HEK293T (cell line): ENCODE measurements at regions not wholly inside any gene's neighbourhood (a gene's known extent, or its start where the extent isn't known, plus 50 kb on each side); places are given as distances from the start of the nearest gene placed in this dataset.
A peak's percentile ranks its signal among the peaks of the same experiment; 100 is the strongest.
"Not testable (repeated sequence)": the region's sequence is repeated elsewhere in the genome, so short reads cannot be mapped to it uniquely, and the experiment has no call there.

Experiments used
- CTCF ChIA-PET: fragments of 350-600 bp; formaldehyde crosslinking; extraction: SDS; loops from one replicate; lab custom pipeline; 2021; ENCODE audit warnings: antibody characterized with exemption, inconsistent platforms; lab: Yijun Ruan, JAX
- POLR2A ChIA-PET: fragments of 350-600 bp; formaldehyde crosslinking; extraction: SDS; loops from one replicate; lab custom pipeline; 2020; ENCODE audit warnings: antibody characterized with exemption, inconsistent platforms; lab: Yijun Ruan, JAX
- DNase-seq: peaks from one replicate; pipeline ENCODE4 v3.0.0; 2012; ENCODE audit warnings: mixed read lengths; ENCODE audit errors: extremely low spot score
- ARNT ChIP-seq: fragments of 450-650 bp; IDR thresholded peaks from 2 replicates; pipeline ENCODE4 v1.6.1; 2017; ENCODE audit warnings: mild to moderate bottlenecking
- BHLHE40 ChIP-seq: fragments of 450-650 bp; IDR thresholded peaks from 2 replicates; pipeline ENCODE4 v1.6.1; 2016; ENCODE audit warnings: mild to moderate bottlenecking, moderate library complexity, borderline replicate concordance
- CTBP1 ChIP-seq: fragments of 450-650 bp; IDR thresholded peaks from 2 replicates; pipeline ENCODE4 v1.6.1; 2016; ENCODE audit warnings: borderline replicate concordance
- ELF4 ChIP-seq: fragments of 450-650 bp; IDR thresholded peaks from 2 replicates; pipeline ENCODE4 v1.6.1; 2017; ENCODE audit warnings: antibody characterized with exemption
- FOXA1 ChIP-seq: fragments of 450-650 bp; IDR thresholded peaks from 2 replicates; pipeline ENCODE4 v1.6.1; 2016; ENCODE audit warnings: mild to moderate bottlenecking
- FOXK2 ChIP-seq: fragments of 450-650 bp; IDR thresholded peaks from 2 replicates; pipeline ENCODE4 v1.6.1; 2016; ENCODE audit warnings: mild to moderate bottlenecking
- FOXM1 ChIP-seq: fragments of 450-650 bp; IDR thresholded peaks from 2 replicates; pipeline ENCODE4 v1.6.1; 2017; ENCODE audit warnings: mild to moderate bottlenecking, borderline replicate concordance
- L3MBTL2 ChIP-seq: fragments of 450-650 bp; conservative IDR thresholded peaks from 2 replicates; pipeline ENCODE4 v1.6.1; 2016; ENCODE audit warnings: mild to moderate bottlenecking
- LEF1 ChIP-seq: fragments of 450-650 bp; IDR thresholded peaks from 2 replicates; pipeline ENCODE4 v1.6.1; 2017; ENCODE audit warnings: mild to moderate bottlenecking, borderline replicate concordance
- NFRKB ChIP-seq: fragments of 450-650 bp; IDR thresholded peaks from 2 replicates; pipeline ENCODE4 v1.6.1; 2016; ENCODE audit warnings: mild to moderate bottlenecking, moderate library complexity
- SP1 ChIP-seq: fragments of 450-650 bp; IDR thresholded peaks from 2 replicates; pipeline ENCODE4 v1.6.1; 2017
- TARDBP ChIP-seq: fragments of 450-650 bp; IDR thresholded peaks from 2 replicates; pipeline ENCODE4 v1.6.1; 2016
- TF ChIP-seq, protein P1 (sequence below): fragments of 450-650 bp; IDR thresholded peaks from 2 replicates; pipeline ENCODE4 v1.6.1; 2016

DNA sequence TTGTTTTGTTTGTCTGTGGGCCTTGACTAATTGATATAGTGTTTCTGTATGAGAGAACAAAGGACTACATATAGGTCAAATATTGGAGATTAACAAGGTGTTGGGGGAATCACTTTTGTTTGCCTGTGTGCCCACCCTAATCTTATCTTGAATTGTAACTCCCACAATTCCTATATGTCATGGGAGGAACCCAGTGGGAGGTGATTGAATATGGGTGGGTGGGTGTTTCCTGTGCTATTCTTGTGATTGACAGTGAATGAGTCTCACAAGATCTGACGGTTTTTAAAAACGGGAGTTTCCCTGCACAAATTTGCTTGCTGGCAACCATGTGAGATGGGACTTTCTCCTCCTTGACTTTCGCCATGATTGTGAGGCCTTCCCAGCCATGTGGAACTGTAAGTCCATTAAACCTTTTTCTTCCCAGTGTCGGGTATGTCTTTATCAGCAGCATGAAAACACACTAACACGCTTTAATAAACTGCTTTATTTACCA, 64.9 kb upstream of the HSPB3 start:
- CTCF ChIA-PET: interaction anchor here (0.7 kb wide), 1 partner anchor 1378 kb away, joined by 4 read pairs; no protein-coding TSS in a partner anchor
- no peak for DNase-seq
- POLR2A ChIA-PET: interaction anchor here (1.4 kb wide), 1 partner anchor 81 kb away, joined by 4 read pairs; the partner anchor contains the start of gene ARL15
- TF ChIP-seq, protein P1, sequence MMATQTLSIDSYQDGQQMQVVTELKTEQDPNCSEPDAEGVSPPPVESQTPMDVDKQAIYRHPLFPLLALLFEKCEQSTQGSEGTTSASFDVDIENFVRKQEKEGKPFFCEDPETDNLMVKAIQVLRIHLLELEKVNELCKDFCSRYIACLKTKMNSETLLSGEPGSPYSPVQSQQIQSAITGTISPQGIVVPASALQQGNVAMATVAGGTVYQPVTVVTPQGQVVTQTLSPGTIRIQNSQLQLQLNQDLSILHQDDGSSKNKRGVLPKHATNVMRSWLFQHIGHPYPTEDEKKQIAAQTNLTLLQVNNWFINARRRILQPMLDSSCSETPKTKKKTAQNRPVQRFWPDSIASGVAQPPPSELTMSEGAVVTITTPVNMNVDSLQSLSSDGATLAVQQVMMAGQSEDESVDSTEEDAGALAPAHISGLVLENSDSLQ: peak; percentile 95
- no peak for TF ChIP-seq FOXA1
- TF ChIP-seq L3MBTL2: peak; percentile 60; the same call in 1 of the 2 replicates

- POLR2A ChIA-PET: interaction anchor here (1.4 kb wide), 1 partner anchor 80 kb away, joined by 4 read pairs; the partner anchor contains the start of gene ARL15
- peak; percentile 90 for TF ChIP-seq CTBP1
- TF ChIP-seq NFRKB: no peak
- no peak for TF ChIP-seq ARNT
- no peak for TF ChIP-seq FOXM1
- TF ChIP-seq, protein P1: peak; percentile 59
- DNase-seq: peak; percentile 76
- CTCF ChIA-PET: interaction anchor here (0.6 to 0.7 kb wide), 2 partner anchors 786 to 1377 kb away, joined by 3 to 4 read pairs; no protein-coding TSS in a partner anchor
Measured at GRCh38 chr5:54390015-54390414, 65.5 kb upstream of the HSPB3 start.

GRCh38 chr5:54389399-54389798, 66.1 kb upstream of the HSPB3 start:
- ChIA-PET POLR2A (interaction anchor here (1.4 kb wide), 1 partner anchor 79 kb away, joined by 4 read pairs; the partner anchor contains the start of gene ARL15), CTCF (interaction anchor here (0.6 kb wide), 1 partner anchor 787 kb away, joined by 3 read pairs; no protein-coding TSS in a partner anchor)
- not testable (repeated sequence) for DNase-seq
- peak; percentile 11; the same call in 1 of the 2 replicates for TF ChIP-seq L3MBTL2

GRCh38 chr5:54388811-54389210, 66.7 kb upstream of the HSPB3 start:
- TF ChIP-seq NFRKB: no peak
- TF ChIP-seq ELF4: no peak
- TF ChIP-seq, protein P1: no peak
- TF ChIP-seq TARDBP: no peak
- TF ChIP-seq L3MBTL2: no peak
- TF ChIP-seq FOXM1: no peak
- no peak for TF ChIP-seq LEF1
- no peak for TF ChIP-seq FOXK2
- TF ChIP-seq SP1: no peak
- CTCF ChIA-PET: interaction anchor here (1.2 kb wide), 1 partner anchor 31 kb away, joined by 4 read pairs; no protein-coding TSS in a partner anchor
- POLR2A ChIA-PET: interaction anchor here (1.2 kb wide), 1 partner anchor 14 kb away, joined by 3 read pairs; no protein-coding TSS in a partner anchor
- DNase-seq: no peak

GRCh38 chr5:54388409-54388808, 67.1 kb upstream of the HSPB3 start:
- CTCF ChIA-PET: interaction anchor here (1.2 kb wide), 1 partner anchor 31 kb away, joined by 4 read pairs; no protein-coding TSS in a partner anchor
- TF ChIP-seq, protein P1: peak; percentile 30; the same call in 1 of the 2 replicates
- no peak for TF ChIP-seq ARNT
- POLR2A ChIA-PET: interaction anchor here (1.0 to 1.2 kb wide), 2 partner anchors 14 to 78 kb away, joined by 3 read pairs; partner anchors contain the start of gene ARL15
- no peak for DNase-seq

GRCh38 chr5:54387659-54388232, 67.8 kb upstream of the HSPB3 start:
- CTCF ChIA-PET: interaction anchor here (1.2 kb wide), 1 partner anchor 32 kb away, joined by 4 read pairs; no protein-coding TSS in a partner anchor
- TF ChIP-seq FOXA1 (no peak), FOXM1 (0 out of 2 replicates have a peak, but pooled peaks have one; percentile 1), CTBP1 (peak; percentile 50; the same call in 1 of the 2 replicates), ARNT (no peak), BHLHE40 (no peak)
- TF ChIP-seq, protein P1: peak; percentile 44; the same call in 1 of the 2 replicates
- DNase-seq: no peak
- POLR2A ChIA-PET: interaction anchor here (1.0 to 1.2 kb wide), 2 partner anchors 15 to 77 kb away, joined by 3 read pairs; partner anchors contain the start of gene ARL15
